K562 (cell line): ENCODE measurements at regions not wholly inside any gene's neighbourhood (a gene's known extent, or its start where the extent isn't known, plus 50 kb on each side); places are given as distances from the start of the nearest gene placed in this dataset.

ENCODE experiments used
- CCAR2 ChIP-seq: fragments of 200-400 bp; formaldehyde crosslinking; IDR thresholded peaks from 2 replicates; pipeline ENCODE4 v1.6.1; 2017; ENCODE audit warnings: mild to moderate bottlenecking, low read depth, low read length
- DPF2 ChIP-seq: fragments of 450-650 bp; IDR thresholded peaks from 2 replicates; pipeline ENCODE4 v1.6.1; 2016
- NBN ChIP-seq: fragments of 450-650 bp; IDR thresholded peaks from 2 replicates; pipeline ENCODE4 v1.6.1; 2016; ENCODE audit warnings: low read depth, mild to moderate bottlenecking
- ZNF79 ChIP-seq: fragments of 250-450 bp; sonication (Bioruptor Pico); IDR thresholded peaks from 2 replicates; pipeline ENCODE4 v1.4.0; 2020; ENCODE audit warnings: low read depth, mild to moderate bottlenecking, moderate library complexity

DNA sequence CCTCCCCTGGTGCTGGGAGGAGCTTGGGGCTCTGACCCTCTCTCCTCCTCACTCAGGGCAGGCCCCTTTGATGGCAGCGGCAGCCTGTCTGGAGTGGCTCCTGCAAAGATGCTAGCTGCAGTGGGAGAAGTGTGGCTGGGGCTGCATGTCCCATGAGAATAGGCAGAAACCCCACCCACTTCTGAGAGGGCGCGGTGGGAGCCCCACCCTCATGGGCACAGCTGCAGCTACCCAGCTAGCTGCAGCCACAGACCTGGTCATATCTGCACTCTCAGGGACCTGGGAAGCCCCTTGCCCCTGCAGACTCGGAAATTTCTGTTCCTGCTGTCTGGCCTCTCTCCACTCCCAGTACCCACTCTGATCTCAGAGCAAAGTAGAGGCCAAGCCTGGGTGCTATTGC, 72.2 kb upstream of the BRD7 start:
- no peak for TF ChIP-seq ZNF79
- no peak for TF ChIP-seq NBN
- TF ChIP-seq CCAR2 = no peak
- TF ChIP-seq DPF2 = no peak
